ENCODE measurements at regions not wholly inside any gene's neighbourhood (a gene's known extent, or its start where the extent isn't known, plus 50 kb on each side); places are given as distances from the start of the nearest gene placed in this dataset.
A peak's percentile ranks its signal among the peaks of the same experiment; 100 is the strongest.

GRCh38 chr14:81584495-81584894, 50.8 kb upstream of the SEL1L start:
- TF ChIP-seq, protein P1, sequence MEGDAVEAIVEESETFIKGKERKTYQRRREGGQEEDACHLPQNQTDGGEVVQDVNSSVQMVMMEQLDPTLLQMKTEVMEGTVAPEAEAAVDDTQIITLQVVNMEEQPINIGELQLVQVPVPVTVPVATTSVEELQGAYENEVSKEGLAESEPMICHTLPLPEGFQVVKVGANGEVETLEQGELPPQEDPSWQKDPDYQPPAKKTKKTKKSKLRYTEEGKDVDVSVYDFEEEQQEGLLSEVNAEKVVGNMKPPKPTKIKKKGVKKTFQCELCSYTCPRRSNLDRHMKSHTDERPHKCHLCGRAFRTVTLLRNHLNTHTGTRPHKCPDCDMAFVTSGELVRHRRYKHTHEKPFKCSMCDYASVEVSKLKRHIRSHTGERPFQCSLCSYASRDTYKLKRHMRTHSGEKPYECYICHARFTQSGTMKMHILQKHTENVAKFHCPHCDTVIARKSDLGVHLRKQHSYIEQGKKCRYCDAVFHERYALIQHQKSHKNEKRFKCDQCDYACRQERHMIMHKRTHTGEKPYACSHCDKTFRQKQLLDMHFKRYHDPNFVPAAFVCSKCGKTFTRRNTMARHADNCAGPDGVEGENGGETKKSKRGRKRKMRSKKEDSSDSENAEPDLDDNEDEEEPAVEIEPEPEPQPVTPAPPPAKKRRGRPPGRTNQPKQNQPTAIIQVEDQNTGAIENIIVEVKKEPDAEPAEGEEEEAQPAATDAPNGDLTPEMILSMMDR (IDR thresholded peaks at IDR 0.05), result no peak
- H3K9me3 ChIP-seq, result no peaks in the 10 kb centered on the region

GRCh38 chr14:81589381-81590065, 55.9 kb upstream of the SEL1L start:
- Histone ChIP-seq H3K36me3 (no peaks in the 10 kb centered on the region), H3K27ac (peak overlapping the region; percentile 59), H3K27me3 (no peaks in the 10 kb centered on the region), H3K9me3 (no peaks in the 10 kb centered on the region), H3K4me1 (ENCODE audit: control insufficient read depth in 1 of 2, insufficient read depth in 1 of 2, low read depth in 1 of 2, low read length in 1 of 2) (peaks cover 40 to 47% of the 10 kb centered on the region in 2 experiments), H3K4me3 (ENCODE audit: low read depth in 1 of 2, low read length in 1 of 2) (no peak overlapping the region)
- TF ChIP-seq, protein P1 (IDR thresholded peaks at IDR 0.05), result no peak

More at GRCh38 chr14:81584495-81584894, 50.8 kb upstream of the SEL1L start:
- peaks cover 23 to 24% of the 10 kb centered on the region in 2 experiments for H3K4me1 ChIP-seq (ENCODE audit: control insufficient read depth in 1 of 2, insufficient read depth in 1 of 2, low read depth in 1 of 2, low read length in 1 of 2)
- no peak overlapping the region for H3K4me3 ChIP-seq (ENCODE audit: low read depth in 1 of 2, low read length in 1 of 2)
- H3K27me3 ChIP-seq, result no peaks in the 10 kb centered on the region
- H3K27ac ChIP-seq, result no peak overlapping the region
- H3K36me3 ChIP-seq, result no peaks in the 10 kb centered on the region

GRCh38 chr14:81591266-81591665, 57.6 kb upstream of the SEL1L start:
- H3K4me3 ChIP-seq (ENCODE audit: low read depth in 1 of 2, low read length in 1 of 2), result no peak overlapping the region
- no peaks in the 10 kb centered on the region for H3K27me3 ChIP-seq
- peaks cover 41 to 47% of the 10 kb centered on the region in 2 experiments for H3K4me1 ChIP-seq (ENCODE audit: control insufficient read depth in 1 of 2, insufficient read depth in 1 of 2, low read depth in 1 of 2, low read length in 1 of 2)
- H3K36me3 ChIP-seq, result no peaks in the 10 kb centered on the region
- TF ChIP-seq, protein P1 (IDR thresholded peaks at IDR 0.05), result no peak
- no peak overlapping the region for H3K27ac ChIP-seq
- H3K9me3 ChIP-seq, result no peaks in the 10 kb centered on the region

GRCh38 chr14:81594012-81594411, 60.4 kb upstream of the SEL1L start:
- peaks cover 41 to 45% of the 10 kb centered on the region in 2 experiments for H3K4me1 ChIP-seq (ENCODE audit: control insufficient read depth in 1 of 2, insufficient read depth in 1 of 2, low read depth in 1 of 2, low read length in 1 of 2)

GRCh38 chr14:81605660-81606059, 72.0 kb upstream of the SEL1L start:
- H3K27ac ChIP-seq, result no peak overlapping the region
- H3K27me3 ChIP-seq, result no peaks in the 10 kb centered on the region
- TF ChIP-seq, protein P1 (IDR thresholded peaks at IDR 0.05), result no peak
- H3K36me3 ChIP-seq, result no peaks in the 10 kb centered on the region
- no peak overlapping the region for H3K4me3 ChIP-seq (ENCODE audit: low read depth in 1 of 2, low read length in 1 of 2)
- peaks cover 3 to 6% of the 10 kb centered on the region in 2 experiments for H3K4me1 ChIP-seq (ENCODE audit: control insufficient read depth in 1 of 2, insufficient read depth in 1 of 2, low read depth in 1 of 2, low read length in 1 of 2)
- no peaks in the 10 kb centered on the region for H3K9me3 ChIP-seq

More at GRCh38 chr14:81594012-81594411, 60.4 kb upstream of the SEL1L start:
- Histone ChIP-seq H3K36me3 (no peaks in the 10 kb centered on the region), H3K27ac (no peak overlapping the region), H3K9me3 (no peaks in the 10 kb centered on the region), H3K4me3 (ENCODE audit: low read depth in 1 of 2, low read length in 1 of 2) (no peak overlapping the region), H3K27me3 (no peaks in the 10 kb centered on the region)
- TF ChIP-seq, protein P1 (IDR thresholded peaks at IDR 0.05), result no peak
